ENCODE measurements at regions not wholly inside any gene's neighbourhood (a gene's known extent, or its start where the extent isn't known, plus 50 kb on each side); places are given as distances from the start of the nearest gene placed in this dataset.

- ATAC-seq (no peak), DNase-seq (no peak)
- ChIA-PET CTCF (no interaction called here), POLR2A (no interaction called here)
- intact Hi-C loops (cut with micrococcal nuclease): no loop called here
- Mint-ChIP-seq H3K36me3 (ENCODE audit: low read depth) (no peaks in the 10 kb centered on the region), H3K4me3 (no peak overlapping the region), H3K9me3 (peaks cover 6% of the 10 kb centered on the region), H3K27me3 (peaks cover 7% of the 10 kb centered on the region), H3K4me1 (ENCODE audit: low read depth) (no peaks in the 10 kb centered on the region), H3K27ac (no peak overlapping the region)
- no peak for TF ChIP-seq CTCF (IDR thresholded peaks at IDR 0.05)
Observed at GRCh38 chr13:97630725-97631124, 196.8 kb downstream of the RAP2A start.

- intact Hi-C loops (cut with micrococcal nuclease): no loop called here
- no peak for TF ChIP-seq CTCF (IDR thresholded peaks at IDR 0.05)
- H3K27ac Mint-ChIP-seq: no peak overlapping the region
- ATAC-seq (no peak), DNase-seq (no peak)
- POLR2A ChIA-PET: interaction anchor here (0.6 kb wide), 1 partner anchor 1483 kb away, joined by 3 read pairs; no protein-coding TSS in a partner anchor
- H3K4me1 Mint-ChIP-seq (ENCODE audit: low read depth): no peaks in the 10 kb centered on the region
- H3K36me3 Mint-ChIP-seq (ENCODE audit: low read depth): no peaks in the 10 kb centered on the region
- CTCF ChIA-PET: no interaction called here
- H3K9me3 Mint-ChIP-seq: peaks cover 6% of the 10 kb centered on the region
- no peak overlapping the region for H3K4me3 Mint-ChIP-seq
- H3K27me3 Mint-ChIP-seq: peaks cover 7% of the 10 kb centered on the region
Observed at GRCh38 chr13:97631158-97631557, 197.2 kb downstream of the RAP2A start.

GRCh38 chr13:97639236-97639635 lies 205.3 kb downstream of the RAP2A start:
- Mint-ChIP-seq H3K27me3 (no peaks in the 10 kb centered on the region), H3K36me3 (ENCODE audit: low read depth) (no peaks in the 10 kb centered on the region), H3K27ac (no peak overlapping the region), H3K4me1 (ENCODE audit: low read depth) (no peaks in the 10 kb centered on the region), H3K9me3 (no peaks in the 10 kb centered on the region), H3K4me3 (no peak overlapping the region)
- intact Hi-C loops (cut with micrococcal nuclease): no loop called here
- no peak for TF ChIP-seq CTCF (IDR thresholded peaks at IDR 0.05)
- ATAC-seq: no peak
- CTCF ChIA-PET: no interaction called here
- DNase-seq: no peak
- POLR2A ChIA-PET: no interaction called here

- Mint-ChIP-seq H3K27me3 (no peaks in the 10 kb centered on the region), H3K27ac (no peak overlapping the region), H3K4me3 (no peak overlapping the region), H3K4me1 (ENCODE audit: low read depth) (no peaks in the 10 kb centered on the region), H3K9me3 (no peaks in the 10 kb centered on the region), H3K36me3 (ENCODE audit: low read depth) (no peaks in the 10 kb centered on the region)
- no peak for DNase-seq
- intact Hi-C loops (cut with micrococcal nuclease): no loop called here
- ChIA-PET POLR2A (no interaction called here), CTCF (no interaction called here)
- TF ChIP-seq CTCF (IDR thresholded peaks at IDR 0.05): no peak
- ATAC-seq: no peak
Observed at GRCh38 chr13:97640268-97640667, 206.3 kb downstream of the RAP2A start.

- H3K9me3 Mint-ChIP-seq: no peaks in the 10 kb centered on the region
- POLR2A ChIA-PET: no interaction called here
- ATAC-seq: no peak
Observed at GRCh38 chr13:97648171-97648880, 214.4 kb downstream of the RAP2A start.

More at GRCh38 chr13:97648171-97648880, 214.4 kb downstream of the RAP2A start:
- no peak for TF ChIP-seq CTCF (IDR thresholded peaks at IDR 0.05)
- no peak overlapping the region for H3K4me3 Mint-ChIP-seq
- H3K36me3 Mint-ChIP-seq (ENCODE audit: low read depth): no peaks in the 10 kb centered on the region
- H3K27ac Mint-ChIP-seq: no peak overlapping the region
- no peaks in the 10 kb centered on the region for H3K4me1 Mint-ChIP-seq (ENCODE audit: low read depth)
- no peak for DNase-seq
- peaks cover 6% of the 10 kb centered on the region for H3K27me3 Mint-ChIP-seq
- intact Hi-C loops (cut with micrococcal nuclease): no loop called here
- CTCF ChIA-PET: no interaction called here
